AG09309 (cell line): ENCODE measurements at regions not wholly inside any gene's neighbourhood (a gene's known extent, or its start where the extent isn't known, plus 50 kb on each side); places are given as distances from the start of the nearest gene placed in this dataset.
"Not testable (repeated sequence)": the region's sequence is repeated elsewhere in the genome, so short reads cannot be mapped to it uniquely, and the experiment has no call there.

Source experiments
- DNase-seq: peaks from one replicate; pipeline ENCODE4 v3.0.0-alpha.2; 2010; ENCODE audit warnings: low read depth
- H3K4me3 ChIP-seq: 2 replicates; pipeline ENCODE4 v1.5.1; 2011; ENCODE audit warnings: mild to moderate bottlenecking, low read depth, low read length, moderate library complexity; ENCODE audit not compliant: control insufficient read depth
- CTCF ChIP-seq: IDR thresholded peaks from 2 replicates; pipeline ENCODE4 v1.5.1; 2011; ENCODE audit warnings: mild to moderate bottlenecking, low read depth, low read length, inconsistent platforms; ENCODE audit not compliant: insufficient read depth, control insufficient read depth; ENCODE audit errors: missing control alignments

- no peak overlapping the region for H3K4me3 ChIP-seq
- TF ChIP-seq CTCF: no peak
- DNase-seq: no peak
Measured at GRCh38 chr4:120557372-120557771, 365.2 kb downstream of the PRDM5 start.

GRCh38 chr4:120555058-120555457 is 367.5 kb downstream of the PRDM5 start:
- H3K4me3 ChIP-seq: no peak overlapping the region
- no peak for TF ChIP-seq CTCF
- DNase-seq: no peak

GRCh38 chr4:120554086-120554485 is 368.4 kb downstream of the PRDM5 start:
- no peak for TF ChIP-seq CTCF
- no peak overlapping the region for H3K4me3 ChIP-seq

GRCh38 chr4:120550624-120551220 is 371.8 kb downstream of the PRDM5 start:
- not testable (repeated sequence) for DNase-seq, H3K4me3 ChIP-seq

More at GRCh38 chr4:120554086-120554485, 368.4 kb downstream of the PRDM5 start:
- no peak for DNase-seq

GRCh38 chr4:120549011-120549570 is 373.4 kb downstream of the PRDM5 start:
- no peak for DNase-seq
- H3K4me3 ChIP-seq: no peak overlapping the region
- no peak for TF ChIP-seq CTCF

GRCh38 chr4:120545391-120545790 is 377.1 kb downstream of the PRDM5 start:
- DNase-seq: no peak
- no peak for TF ChIP-seq CTCF
- H3K4me3 ChIP-seq: no peak overlapping the region

GRCh38 chr4:120544838-120545237 is 377.7 kb downstream of the PRDM5 start:
- no peak for TF ChIP-seq CTCF
- no peak overlapping the region for H3K4me3 ChIP-seq
- DNase-seq: no peak
